NB4 (cell line): ENCODE measurements at regions not wholly inside any gene's neighbourhood (a gene's known extent, or its start where the extent isn't known, plus 50 kb on each side); places are given as distances from the start of the nearest gene placed in this dataset.

Source experiments
- DNase-seq: peaks from one replicate; pipeline ENCODE4 v3.0.0; 2010; ENCODE audit warnings: low read depth
- H3K4me3 ChIP-seq: one replicate; pipeline ENCODE4 v1.5.1; 2011; ENCODE audit warnings: mild to moderate bottlenecking, low read depth, low read length, moderate library complexity
- CTCF ChIP-seq: IDR thresholded peaks from one replicate; pipeline ENCODE4 v1.5.1; 2012; ENCODE audit warnings: low read depth, low read length
- MAX ChIP-seq: IDR thresholded peaks from 2 replicates; pipeline ENCODE4 v1.6.1; 2011; ENCODE audit warnings: low read depth, low read length
- MYC ChIP-seq: IDR thresholded peaks from 2 replicates; pipeline ENCODE4 v1.6.1; 2011; ENCODE audit warnings: low read depth, low read length
- POLR2A ChIP-seq: IDR thresholded peaks from 2 replicates; pipeline ENCODE4 v1.6.1; 2011; ENCODE audit warnings: mild to moderate bottlenecking; ENCODE audit not compliant: insufficient read length; ENCODE audit errors: extremely low read depth

GRCh38 chr14:101454229-101454628 is 107.1 kb upstream of the DIO3 start:
- H3K4me3 ChIP-seq, result no peak overlapping the region
- DNase-seq, result no peak
- no peak for TF ChIP-seq POLR2A
- no peak for TF ChIP-seq MAX
- TF ChIP-seq MYC, result no peak
- no peak for TF ChIP-seq CTCF

GRCh38 chr14:101456246-101457175 is 104.8 kb upstream of the DIO3 start:
- no peak for DNase-seq
- TF ChIP-seq MYC, result no peak
- no peak overlapping the region for H3K4me3 ChIP-seq

- H3K4me3 ChIP-seq, result no peak overlapping the region
- no peak for DNase-seq
- TF ChIP-seq MAX, result no peak
- TF ChIP-seq CTCF, result no peak
- no peak for TF ChIP-seq POLR2A
- TF ChIP-seq MYC, result no peak
These were observed 103.9 kb upstream of the DIO3 start for GRCh38 chr14:101457301-101457935.

- DNase-seq, result no peak
- no peak overlapping the region for H3K4me3 ChIP-seq
- no peak for TF ChIP-seq POLR2A
- no peak for TF ChIP-seq CTCF
- TF ChIP-seq MAX, result no peak
- no peak for TF ChIP-seq MYC
These were observed 103.2 kb upstream of the DIO3 start for GRCh38 chr14:101457936-101458740.

- no peak for TF ChIP-seq MYC
- no peak for TF ChIP-seq CTCF
- TF ChIP-seq MAX, result no peak
- TF ChIP-seq POLR2A, result no peak
- H3K4me3 ChIP-seq, result no peak overlapping the region
- no peak for DNase-seq
These were observed 102.3 kb upstream of the DIO3 start for GRCh38 chr14:101458741-101459550.
